Esophagus (tissue), 2 donors: ENCODE measurements at regions not wholly inside any gene's neighbourhood (a gene's known extent, or its start where the extent isn't known, plus 50 kb on each side); places are given as distances from the start of the nearest gene placed in this dataset.

ENCODE experiments used
- H3K27ac ChIP-seq, 2 donors: one replicate each; pipeline ENCODE4 v1.5.1; 2013; ENCODE audit warnings: low read depth in 2 of 2, mild to moderate bottlenecking in 2 of 2, inconsistent platforms in 1 of 2, low read length in 1 of 2, moderate library complexity in 1 of 2
- H3K27me3 ChIP-seq, 2 donors: one replicate each; pipeline ENCODE4 v1.6.1; 2013; ENCODE audit warnings: low read length in 2 of 2, control low read depth in 1 of 2, mild to moderate bottlenecking in 1 of 2; ENCODE audit not compliant: insufficient read depth in 2 of 2, control insufficient read depth in 1 of 2
- H3K36me3 ChIP-seq, 2 donors: one replicate each; pipeline ENCODE4 v1.6.1; 2013; ENCODE audit warnings: low read length in 1 of 2; ENCODE audit not compliant: control insufficient read depth in 2 of 2, insufficient read depth in 2 of 2
- H3K4me1 ChIP-seq, 2 donors: one replicate each; pipeline ENCODE4 v1.6.1; 2013; ENCODE audit warnings: low read length in 1 of 2; ENCODE audit not compliant: control insufficient read depth in 2 of 2, insufficient read depth in 2 of 2
- H3K4me3 ChIP-seq, 2 donors: one replicate each; pipeline ENCODE4 v1.5.1; 2013; ENCODE audit warnings: low read length in 2 of 2, mild to moderate bottlenecking in 2 of 2, low read depth in 1 of 2, moderate library complexity in 1 of 2
- H3K9me3 ChIP-seq, 2 donors: one replicate each; pipeline ENCODE4 v1.6.1; 2013; ENCODE audit warnings: mild to moderate bottlenecking in 2 of 2, low read depth in 1 of 2, low read length in 1 of 2, moderate library complexity in 1 of 2; ENCODE audit not compliant: control insufficient read depth in 2 of 2, insufficient read depth in 1 of 2
- WGBS, 2 donors: extraction: QIAGEN DNeasy Blood & Tissue Kit; methylation state at CpG; one replicate each; pipeline ENCODE4 v1.1.7; 2013; 5-methylcytosine and 5-hydroxymethylcytosine counted together
- donor health status: healthy with polysubstance abuse.
- donor health status: Bipolar disorder and iron deficiency.

GRCh38 chr12:27178723-27179399 is 65.2 kb upstream of the STK38L start:
- Histone ChIP-seq H3K36me3 (no peaks in the 10 kb centered on the region), H3K27ac (peak overlapping the region; percentile 69 to 79), H3K27me3 (no peaks in the 10 kb centered on the region), H3K4me1 (peaks cover 0 to 2% of the 10 kb centered on the region in 2 donors), H3K9me3 (no peaks in the 10 kb centered on the region), H3K4me3 (no peak overlapping the region)
- 73 to 75% methylated on average over 2 of the region's 2 CpGs for WGBS, 2 donors

GRCh38 chr12:27179400-27180214 is 64.5 kb upstream of the STK38L start:
- Histone ChIP-seq H3K4me3 (no peak overlapping the region), H3K27ac (peak overlapping the region; percentile 69 to 79), H3K9me3 (no peaks in the 10 kb centered on the region), H3K4me1 (peaks cover 0 to 2% of the 10 kb centered on the region in 2 donors), H3K36me3 (no peaks in the 10 kb centered on the region), H3K27me3 (no peaks in the 10 kb centered on the region)
- WGBS, 2 donors = 50 to 55% methylated on average over 6 of the region's 6 CpGs

GRCh38 chr12:27180906-27181505 is 63.1 kb upstream of the STK38L start:
- H3K9me3 ChIP-seq = no peaks in the 10 kb centered on the region
- no peak overlapping the region for H3K27ac ChIP-seq
- 90% methylated on average over 3 of the region's 3 CpGs for WGBS, 2 donors
- no peaks in the 10 kb centered on the region for H3K27me3 ChIP-seq
- no peak overlapping the region for H3K4me3 ChIP-seq
- H3K36me3 ChIP-seq = no peaks in the 10 kb centered on the region
- peaks cover 0 to 2% of the 10 kb centered on the region in 2 donors for H3K4me1 ChIP-seq

GRCh38 chr12:27183342-27183741 is 60.7 kb upstream of the STK38L start:
- no peaks in the 10 kb centered on the region for H3K36me3 ChIP-seq
- H3K4me3 ChIP-seq = no peak overlapping the region
- no peaks in the 10 kb centered on the region for H3K27me3 ChIP-seq
- 36 to 43% methylated on average over 2 of the region's 2 CpGs for WGBS, 2 donors
- no peak overlapping the region for H3K27ac ChIP-seq
- H3K4me1 ChIP-seq = peaks cover 0 to 2% of the 10 kb centered on the region in 2 donors
- H3K9me3 ChIP-seq = no peaks in the 10 kb centered on the region

- WGBS, 2 donors = 56 to 64% methylated on average over 4 of the region's 4 CpGs
- Histone ChIP-seq H3K27ac (no peak overlapping the region), H3K27me3 (no peaks in the 10 kb centered on the region), H3K36me3 (no peaks in the 10 kb centered on the region), H3K4me3 (no peak overlapping the region), H3K4me1 (no peaks in the 10 kb centered on the region), H3K9me3 (no peaks in the 10 kb centered on the region)
These were observed 58.7 kb upstream of the STK38L start for GRCh38 chr12:27185234-27186021.

- Histone ChIP-seq H3K36me3 (no peaks in the 10 kb centered on the region), H3K27me3 (no peaks in the 10 kb centered on the region), H3K4me1 (no peaks in the 10 kb centered on the region), H3K9me3 (no peaks in the 10 kb centered on the region), H3K4me3 (no peak overlapping the region), H3K27ac (no peak overlapping the region)
- WGBS, 2 donors = 66 to 67% methylated on average over 6 of the region's 6 CpGs
These were observed 57.9 kb upstream of the STK38L start for GRCh38 chr12:27186022-27186839.

- no peaks in the 10 kb centered on the region for H3K9me3 ChIP-seq
- H3K27me3 ChIP-seq = no peaks in the 10 kb centered on the region
- H3K36me3 ChIP-seq = no peaks in the 10 kb centered on the region
- no peak overlapping the region for H3K4me3 ChIP-seq
- WGBS, 2 donors = 97 to 100% methylated on average over 7 of the region's 7 CpGs
- no peaks in the 10 kb centered on the region for H3K4me1 ChIP-seq
- H3K27ac ChIP-seq = no peak overlapping the region
These were observed 56.4 kb upstream of the STK38L start for GRCh38 chr12:27187697-27188096.

GRCh38 chr12:27190761-27191160 is 53.3 kb upstream of the STK38L start:
- Histone ChIP-seq H3K9me3 (no peaks in the 10 kb centered on the region), H3K27ac (no peak overlapping the region), H3K36me3 (no peaks in the 10 kb centered on the region), H3K4me1 (no peaks in the 10 kb centered on the region), H3K27me3 (no peaks in the 10 kb centered on the region), H3K4me3 (no peak overlapping the region)
- WGBS, 2 donors = 37 to 51% methylated on average over 2 of the region's 2 CpGs

- no peak overlapping the region for H3K27ac ChIP-seq
These were observed 52.6 kb upstream of the STK38L start for GRCh38 chr12:27191531-27191930.

More at GRCh38 chr12:27191531-27191930, 52.6 kb upstream of the STK38L start:
- Histone ChIP-seq H3K36me3 (no peaks in the 10 kb centered on the region), H3K4me1 (no peaks in the 10 kb centered on the region), H3K27me3 (no peaks in the 10 kb centered on the region), H3K9me3 (no peaks in the 10 kb centered on the region), H3K4me3 (no peak overlapping the region)
- 95 to 98% methylated on average over 2 of the region's 2 CpGs for WGBS, 2 donors
